NB4 (cell line): ENCODE measurements at regions not wholly inside any gene's neighbourhood (a gene's known extent, or its start where the extent isn't known, plus 50 kb on each side); places are given as distances from the start of the nearest gene placed in this dataset.

Experiments
- CTCF ChIP-seq: IDR thresholded peaks from one replicate; pipeline ENCODE4 v1.5.1; 2012; ENCODE audit warnings: low read depth, low read length
- MYC ChIP-seq: IDR thresholded peaks from 2 replicates; pipeline ENCODE4 v1.6.1; 2011; ENCODE audit warnings: low read depth, low read length
- POLR2A ChIP-seq: IDR thresholded peaks from 2 replicates; pipeline ENCODE4 v1.6.1; 2011; ENCODE audit warnings: mild to moderate bottlenecking; ENCODE audit not compliant: insufficient read length; ENCODE audit errors: extremely low read depth
- TF ChIP-seq, protein P1 (sequence below): IDR thresholded peaks from 2 replicates; pipeline ENCODE4 v1.6.1; 2011; ENCODE audit warnings: low read depth, low read length

DNA sequence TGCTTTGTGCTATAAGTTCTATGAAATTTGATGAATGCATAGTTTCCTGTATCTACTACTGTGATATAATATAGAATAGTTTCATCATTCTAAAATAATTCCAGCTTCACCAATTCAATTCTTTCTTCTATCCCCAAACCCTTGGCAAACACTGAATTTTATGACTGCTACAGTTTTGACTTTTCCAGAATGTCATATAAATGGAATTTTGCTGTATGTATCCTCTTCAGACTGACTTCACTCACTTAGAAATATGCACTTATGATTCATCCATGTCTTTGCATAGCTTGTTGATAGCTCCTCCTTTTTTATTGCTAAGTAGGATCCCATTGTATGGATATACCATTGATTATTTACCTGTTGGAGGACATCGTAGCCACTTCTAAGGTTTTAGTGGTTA is 89.1 kb upstream of the HS3ST3A1 start:
- TF ChIP-seq POLR2A (no peak), CTCF (no peak), MYC (no peak)
- TF ChIP-seq, protein P1, sequence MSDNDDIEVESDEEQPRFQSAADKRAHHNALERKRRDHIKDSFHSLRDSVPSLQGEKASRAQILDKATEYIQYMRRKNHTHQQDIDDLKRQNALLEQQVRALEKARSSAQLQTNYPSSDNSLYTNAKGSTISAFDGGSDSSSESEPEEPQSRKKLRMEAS, result no peak
